IMR-90 (cell line): ENCODE measurements at regions not wholly inside any gene's neighbourhood (a gene's known extent, or its start where the extent isn't known, plus 50 kb on each side); places are given as distances from the start of the nearest gene placed in this dataset.

Experiments
- BHLHE40 ChIP-seq: fragments of 150-350 bp; IDR thresholded peaks from 2 replicates; pipeline ENCODE4 v1.6.1; 2016; ENCODE audit warnings: mild to moderate bottlenecking, low read depth, low read length
- MAFK ChIP-seq: IDR thresholded peaks from 2 replicates; pipeline ENCODE4 v1.6.1; 2012; ENCODE audit warnings: low read depth, low read length, improper control_type of control experiment
- MAZ ChIP-seq: IDR thresholded peaks from 2 replicates; pipeline ENCODE4 v1.6.1; 2012; ENCODE audit warnings: low read depth, mild to moderate bottlenecking, low read length, improper control_type of control experiment, moderate library complexity, borderline replicate concordance
- MXI1 ChIP-seq: IDR thresholded peaks from 2 replicates; pipeline ENCODE4 v1.6.1; 2012; ENCODE audit warnings: low read depth, mild to moderate bottlenecking, low read length, moderate library complexity, borderline replicate concordance
- NFE2L2 ChIP-seq: fragments of 150-350 bp; IDR thresholded peaks from 2 replicates; pipeline ENCODE4 v1.6.1; 2016; ENCODE audit warnings: low read depth, mild to moderate bottlenecking, low read length
- POLR2A ChIP-seq: IDR thresholded peaks from 2 replicates; pipeline ENCODE4 v1.6.1; 2012; ENCODE audit warnings: mild to moderate bottlenecking, low read depth, low read length
- RAD21 ChIP-seq: IDR thresholded peaks from 2 replicates; pipeline ENCODE4 v1.6.1; 2012; ENCODE audit warnings: low read length, improper control_type of control experiment
- RCOR1 ChIP-seq: IDR thresholded peaks from 2 replicates; pipeline ENCODE4 v1.6.1; 2012; ENCODE audit warnings: mild to moderate bottlenecking, low read length, improper control_type of control experiment; ENCODE audit not compliant: insufficient replicate concordance
- RFX5 ChIP-seq: IDR thresholded peaks from 2 replicates; pipeline ENCODE4 v1.8.0; 2012; ENCODE audit warnings: low read depth, mild to moderate bottlenecking, low read length, moderate library complexity
- SMC3 ChIP-seq: fragments of 150-350 bp; IDR thresholded peaks from 2 replicates; pipeline ENCODE4 v1.6.1; 2016; ENCODE audit warnings: low read depth, mild to moderate bottlenecking, antibody characterized with exemption, low read length, moderate library complexity
- TF ChIP-seq, protein P1 (sequence below): conservative IDR thresholded peaks from 2 replicates; pipeline ENCODE4 v1.5.1; 2012; ENCODE audit warnings: mild to moderate bottlenecking, low read depth, low read length, improper control_type of control experiment
- TF ChIP-seq, protein P2 (sequence below): fragments of 150-350 bp; IDR thresholded peaks from 2 replicates; pipeline ENCODE4 v1.6.1; 2017; ENCODE audit warnings: mild to moderate bottlenecking, antibody characterized with exemption, low read length, low read depth
- TF ChIP-seq, protein P3 (sequence below): fragments of 150-350 bp; IDR thresholded peaks from 2 replicates; pipeline ENCODE4 v1.6.1; 2016; ENCODE audit warnings: low read depth, mild to moderate bottlenecking, low read length, moderate library complexity, borderline replicate concordance

DNA sequence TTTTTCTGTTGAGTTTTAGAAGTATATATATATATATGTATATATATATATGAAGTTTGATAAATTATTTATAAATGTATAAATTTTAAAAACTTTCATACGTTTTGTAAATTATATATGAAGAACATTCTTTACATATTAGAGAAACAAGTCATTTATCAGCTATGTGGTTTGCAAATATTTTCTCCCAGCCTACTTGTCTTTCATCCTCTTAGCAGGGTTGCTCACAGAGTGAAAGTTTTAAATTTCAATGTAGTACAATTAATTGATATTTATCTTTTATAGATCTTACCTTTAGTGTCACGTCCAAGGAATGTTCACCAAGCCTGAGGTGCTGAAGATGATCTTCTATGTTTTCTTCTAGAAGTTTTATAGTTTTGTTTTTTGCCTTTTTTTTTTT is 78.3 kb upstream of the HS6ST1 start:
- TF ChIP-seq, protein P1, sequence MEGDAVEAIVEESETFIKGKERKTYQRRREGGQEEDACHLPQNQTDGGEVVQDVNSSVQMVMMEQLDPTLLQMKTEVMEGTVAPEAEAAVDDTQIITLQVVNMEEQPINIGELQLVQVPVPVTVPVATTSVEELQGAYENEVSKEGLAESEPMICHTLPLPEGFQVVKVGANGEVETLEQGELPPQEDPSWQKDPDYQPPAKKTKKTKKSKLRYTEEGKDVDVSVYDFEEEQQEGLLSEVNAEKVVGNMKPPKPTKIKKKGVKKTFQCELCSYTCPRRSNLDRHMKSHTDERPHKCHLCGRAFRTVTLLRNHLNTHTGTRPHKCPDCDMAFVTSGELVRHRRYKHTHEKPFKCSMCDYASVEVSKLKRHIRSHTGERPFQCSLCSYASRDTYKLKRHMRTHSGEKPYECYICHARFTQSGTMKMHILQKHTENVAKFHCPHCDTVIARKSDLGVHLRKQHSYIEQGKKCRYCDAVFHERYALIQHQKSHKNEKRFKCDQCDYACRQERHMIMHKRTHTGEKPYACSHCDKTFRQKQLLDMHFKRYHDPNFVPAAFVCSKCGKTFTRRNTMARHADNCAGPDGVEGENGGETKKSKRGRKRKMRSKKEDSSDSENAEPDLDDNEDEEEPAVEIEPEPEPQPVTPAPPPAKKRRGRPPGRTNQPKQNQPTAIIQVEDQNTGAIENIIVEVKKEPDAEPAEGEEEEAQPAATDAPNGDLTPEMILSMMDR = no peak
- TF ChIP-seq MXI1 (no peak), POLR2A (no peak), MAFK (no peak), NFE2L2 (no peak), SMC3 (no peak), MAZ (no peak), RCOR1 (no peak), RFX5 (no peak), BHLHE40 (no peak), RAD21 (no peak)
- TF ChIP-seq, protein P2, sequence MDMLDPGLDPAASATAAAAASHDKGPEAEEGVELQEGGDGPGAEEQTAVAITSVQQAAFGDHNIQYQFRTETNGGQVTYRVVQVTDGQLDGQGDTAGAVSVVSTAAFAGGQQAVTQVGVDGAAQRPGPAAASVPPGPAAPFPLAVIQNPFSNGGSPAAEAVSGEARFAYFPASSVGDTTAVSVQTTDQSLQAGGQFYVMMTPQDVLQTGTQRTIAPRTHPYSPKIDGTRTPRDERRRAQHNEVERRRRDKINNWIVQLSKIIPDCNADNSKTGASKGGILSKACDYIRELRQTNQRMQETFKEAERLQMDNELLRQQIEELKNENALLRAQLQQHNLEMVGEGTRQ = no peak
- TF ChIP-seq, protein P3, sequence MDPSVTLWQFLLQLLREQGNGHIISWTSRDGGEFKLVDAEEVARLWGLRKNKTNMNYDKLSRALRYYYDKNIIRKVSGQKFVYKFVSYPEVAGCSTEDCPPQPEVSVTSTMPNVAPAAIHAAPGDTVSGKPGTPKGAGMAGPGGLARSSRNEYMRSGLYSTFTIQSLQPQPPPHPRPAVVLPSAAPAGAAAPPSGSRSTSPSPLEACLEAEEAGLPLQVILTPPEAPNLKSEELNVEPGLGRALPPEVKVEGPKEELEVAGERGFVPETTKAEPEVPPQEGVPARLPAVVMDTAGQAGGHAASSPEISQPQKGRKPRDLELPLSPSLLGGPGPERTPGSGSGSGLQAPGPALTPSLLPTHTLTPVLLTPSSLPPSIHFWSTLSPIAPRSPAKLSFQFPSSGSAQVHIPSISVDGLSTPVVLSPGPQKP = no peak
